WTC11 (cell line): ENCODE measurements at regions not wholly inside any gene's neighbourhood (a gene's known extent, or its start where the extent isn't known, plus 50 kb on each side); places are given as distances from the start of the nearest gene placed in this dataset.

Experiments used
- ATAC-seq: fragments of 200-7000 bp; cut with Tn5 transposase; 2 replicates; pipeline ENCODE4 v1.10.0; 2021; ENCODE audit warnings: mild to moderate bottlenecking, moderate library complexity
- CTCF ChIA-PET: fragments of 300-600 bp; sonication (Branson Sonifier 250); formaldehyde crosslinking; loops from one replicate; lab custom pipeline; 2021; ENCODE audit warnings: antibody characterized with exemption; lab: Charles Lee
- POLR2A ChIA-PET: fragments of 350-600 bp; sonication (Branson Sonifier 250); formaldehyde crosslinking; loops from one replicate; lab custom pipeline; 2021; ENCODE audit warnings: antibody characterized with exemption; lab: Charles Lee
- DNase-seq: peaks from one replicate; pipeline ENCODE4 v3.0.0; 2021; ENCODE audit warnings: low spot score
- H3K27ac Mint-ChIP-seq: 2 replicates; pipeline ENCODE4 v1.8.0; 2021; ENCODE audit warnings: mixed read lengths
- H3K27me3 Mint-ChIP-seq: 2 replicates; pipeline ENCODE4 v1.8.0; 2021; ENCODE audit warnings: low read depth, mild to moderate bottlenecking, moderate library complexity, mixed read lengths
- H3K36me3 Mint-ChIP-seq: 2 replicates; pipeline ENCODE4 v1.8.0; 2021; ENCODE audit warnings: mixed read lengths
- H3K4me1 Mint-ChIP-seq: 2 replicates; pipeline ENCODE4 v1.8.0; 2022; ENCODE audit warnings: mixed read lengths
- H3K4me3 Mint-ChIP-seq: 2 replicates; pipeline ENCODE4 v1.8.0; 2021; ENCODE audit warnings: mild to moderate bottlenecking, moderate library complexity, mixed read lengths
- H3K9me3 Mint-ChIP-seq: 2 replicates; pipeline ENCODE4 v1.8.0; 2021; ENCODE audit warnings: mixed read lengths
- AFF4 ChIP-seq: sonication (generic); formaldehyde crosslinking; IDR thresholded peaks from 2 replicates; pipeline ENCODE4 v1.8.1; 2023; ENCODE audit warnings: mild to moderate bottlenecking, missing genetic modification reagents, borderline replicate concordance
- CTCF ChIP-seq: fragments of 200-600 bp; IDR thresholded peaks from 2 replicates; pipeline ENCODE4 v1.8.0; 2022; ENCODE audit warnings: antibody characterized with exemption
- E2F1 ChIP-seq: sonication (generic); formaldehyde crosslinking; IDR thresholded peaks from 2 replicates; pipeline ENCODE4 v1.8.0; 2022; ENCODE audit warnings: mild to moderate bottlenecking, missing genetic modification reagents
- E2F4 ChIP-seq: sonication (generic); formaldehyde crosslinking; IDR thresholded peaks from 2 replicates; pipeline ENCODE4 v1.8.1; 2022; ENCODE audit warnings: low read depth, mild to moderate bottlenecking, moderate library complexity, missing genetic modification reagents, borderline replicate concordance
- ESRRA ChIP-seq: sonication (generic); formaldehyde crosslinking; IDR thresholded peaks from 2 replicates; pipeline ENCODE4 v1.8.1; 2022; ENCODE audit warnings: mild to moderate bottlenecking, missing genetic modification reagents, borderline replicate concordance
- FOXK1 ChIP-seq: sonication (generic); formaldehyde crosslinking; IDR thresholded peaks from 2 replicates; pipeline ENCODE4 v1.8.0; 2022; ENCODE audit warnings: mild to moderate bottlenecking, moderate library complexity, missing genetic modification reagents
- GABPB1 ChIP-seq: sonication (generic); formaldehyde crosslinking; IDR thresholded peaks from 2 replicates; pipeline ENCODE4 v1.8.1; 2023; ENCODE audit warnings: mild to moderate bottlenecking, missing genetic modification reagents
- HMGXB4 ChIP-seq: sonication (generic); formaldehyde crosslinking; IDR thresholded peaks from 2 replicates; pipeline ENCODE4 v1.8.1; 2023; ENCODE audit warnings: mild to moderate bottlenecking, moderate library complexity, missing genetic modification reagents
- IRF1 ChIP-seq: sonication (generic); formaldehyde crosslinking; IDR thresholded peaks from 2 replicates; pipeline ENCODE4 v1.8.0; 2023; ENCODE audit warnings: missing genetic modification reagents
- JUN ChIP-seq: sonication (generic); formaldehyde crosslinking; IDR thresholded peaks from 2 replicates; pipeline ENCODE4 v1.8.0; 2023; ENCODE audit warnings: mild to moderate bottlenecking, missing genetic modification reagents
- MLX ChIP-seq: sonication (generic); formaldehyde crosslinking; IDR thresholded peaks from 2 replicates; pipeline ENCODE4 v1.8.1; 2023; ENCODE audit warnings: mild to moderate bottlenecking, missing genetic modification reagents, moderate library complexity
- MYBL2 ChIP-seq: sonication (generic); formaldehyde crosslinking; IDR thresholded peaks from 2 replicates; pipeline ENCODE4 v1.8.1; 2023; ENCODE audit warnings: mild to moderate bottlenecking, moderate library complexity, missing genetic modification reagents
- NFATC4 ChIP-seq: fragments of 250-450 bp; sonication (Bioruptor Pico); IDR thresholded peaks from 2 replicates; pipeline ENCODE4 v1.9.0; 2021; ENCODE audit warnings: mild to moderate bottlenecking
- NR2C2 ChIP-seq: sonication (generic); formaldehyde crosslinking; IDR thresholded peaks from 2 replicates; pipeline ENCODE4 v1.8.0; 2022; ENCODE audit warnings: mild to moderate bottlenecking, missing genetic modification reagents
- OVOL2 ChIP-seq: fragments of 250-450 bp; sonication (Bioruptor Pico); IDR thresholded peaks from 2 replicates; pipeline ENCODE4 v1.9.0; 2021; ENCODE audit warnings: mild to moderate bottlenecking, borderline replicate concordance
- RELA ChIP-seq: sonication (generic); formaldehyde crosslinking; IDR thresholded peaks from 2 replicates; pipeline ENCODE4 v1.8.1; 2022; ENCODE audit warnings: missing genetic modification reagents, mild to moderate bottlenecking, borderline replicate concordance
- TEAD4 ChIP-seq: sonication (generic); formaldehyde crosslinking; IDR thresholded peaks from 2 replicates; pipeline ENCODE4 v1.8.0; 2022; ENCODE audit warnings: mild to moderate bottlenecking, missing genetic modification reagents
- ZNF138 ChIP-seq: sonication (generic); formaldehyde crosslinking; conservative IDR thresholded peaks from 2 replicates; pipeline ENCODE4 v1.8.1; 2022; ENCODE audit warnings: mild to moderate bottlenecking, moderate library complexity, missing genetic modification reagents
- ZNF263 ChIP-seq: sonication (generic); formaldehyde crosslinking; IDR thresholded peaks from 2 replicates; pipeline ENCODE4 v1.8.1; 2022; ENCODE audit warnings: low read depth, mild to moderate bottlenecking, moderate library complexity, missing genetic modification reagents
- ZNF281 ChIP-seq: sonication (generic); formaldehyde crosslinking; IDR thresholded peaks from 2 replicates; pipeline ENCODE4 v1.8.0; 2023; ENCODE audit warnings: mild to moderate bottlenecking, missing genetic modification reagents

- Mint-ChIP-seq H3K27me3 (no peaks in the 10 kb centered on the region), H3K27ac (peak overlapping the region; percentile 24), H3K9me3 (no peaks in the 10 kb centered on the region), H3K4me1 (peaks cover 28% of the 10 kb centered on the region), H3K36me3 (no peaks in the 10 kb centered on the region), H3K4me3 (no peak overlapping the region)
- POLR2A ChIA-PET: no interaction called here
- TF ChIP-seq ZNF263 (CRISPR knock-in tag) (no peak), NFATC4 (CRISPR knock-in tag) (no peak), ZNF138 (no peak), FOXK1 (CRISPR knock-in tag) (no peak), E2F4 (CRISPR knock-in tag) (no peak), MYBL2 (CRISPR knock-in tag) (no peak), GABPB1 (CRISPR knock-in tag) (no peak), E2F1 (CRISPR knock-in tag) (no peak)
- ATAC-seq: no peak
- no peak for DNase-seq
- CTCF ChIA-PET: no interaction called here
These were observed 162.3 kb downstream of the ZNF281 start for GRCh38 chr1:200247518-200247917.

GRCh38 chr1:200245473-200245872 lies 164.4 kb downstream of the ZNF281 start:
- Mint-ChIP-seq H3K9me3 (no peaks in the 10 kb centered on the region), H3K27ac (no peak overlapping the region), H3K36me3 (no peaks in the 10 kb centered on the region), H3K27me3 (no peaks in the 10 kb centered on the region), H3K4me3 (no peak overlapping the region), H3K4me1 (peaks cover 26% of the 10 kb centered on the region)
- ChIA-PET CTCF (no interaction called here), POLR2A (no interaction called here)
- DNase-seq (no peak), ATAC-seq (no peak)
- TF ChIP-seq AFF4: no peak
- TF ChIP-seq HMGXB4 (CRISPR knock-in tag): no peak
- TF ChIP-seq OVOL2 (CRISPR knock-in tag): no peak
- no peak for TF ChIP-seq JUN (CRISPR knock-in tag)
- TF ChIP-seq NR2C2 (CRISPR knock-in tag): no peak
- no peak for TF ChIP-seq RELA (CRISPR knock-in tag)
- TF ChIP-seq ZNF281 (CRISPR knock-in tag): no peak
- no peak for TF ChIP-seq CTCF
- TF ChIP-seq MLX: no peak
- no peak for TF ChIP-seq IRF1 (CRISPR knock-in tag)
- no peak for TF ChIP-seq ESRRA
- TF ChIP-seq TEAD4 (CRISPR knock-in tag): no peak
